K562 (cell line): ENCODE measurements at regions not wholly inside any gene's neighbourhood (a gene's known extent, or its start where the extent isn't known, plus 50 kb on each side); places are given as distances from the start of the nearest gene placed in this dataset.

Experiments used
- ATAC-seq: fragments of 200-7000 bp; cut with Tn5 transposase; 3 replicates; pipeline ENCODE4 v1.9.1; 2020; ENCODE audit warnings: moderate library complexity
- BruUV-seq: library from RNA; stranded (reverse); fragments of 400-500 nt; replicated peaks from 2 replicates; lab custom pipeline; 2021; lab: Mats Ljungman, UMichigan
- CTCF ChIA-PET: fragments of 300-600 bp; formaldehyde crosslinking; extraction: SDS; loops from one replicate; lab custom pipeline; 2021; ENCODE audit warnings: low intra/inter-chr PET ratio; lab: Yijun Ruan, JAX
- POLR2A ChIA-PET: fragments of 300-600, 350-650 bp; sonication (Branson Sonifier 250); formaldehyde crosslinking; extraction: SDS; loops from one replicate; lab custom pipeline; 2021; ENCODE audit warnings: antibody characterized with exemption, inconsistent platforms; lab: Yijun Ruan, JAX
- DNase-seq, 4 experiments: peaks; one replicate each; pipeline versions ENCODE4 v3.0.0 to v3.0.0-alpha.2; 2011 to 2018; ENCODE audit warnings: low spot score in 3 of 4, mixed read lengths in 3 of 4; ENCODE audit errors: extremely low read depth in 1 of 4
- FAIRE-seq: peaks from 2 replicates; lab custom pipeline; 2011; peaks lifted over from hg19 to GRCh38; lab: Jason Lieb, UNC
- H2AFZ ChIP-seq: 2 replicates; pipeline ENCODE4 v1.6.0; 2011; ENCODE audit warnings: low read depth, low read length, control low read depth, inconsistent platforms
- H3K27ac ChIP-seq: fragments of 200-600 bp; 3 replicates; pipeline ENCODE4 v1.8.0; 2011; ENCODE audit warnings: low read depth, mild to moderate bottlenecking, control low read depth, inconsistent platforms, low read length, moderate library complexity, mixed read lengths; ENCODE audit errors: extremely low read depth
- H3K27me3 ChIP-seq, 2 experiments: fragments of 300-600 bp in 1 of 2; 2 replicates in 1 of 2; 3 replicates in 1 of 2; pipeline versions ENCODE4 v1.6.0 to v1.8.0; 2011; ENCODE audit warnings: inconsistent platforms in 2 of 2, low read length in 2 of 2, mild to moderate bottlenecking in 1 of 2, mixed read lengths in 1 of 2, moderate library complexity in 1 of 2; ENCODE audit not compliant: control insufficient read depth in 2 of 2, insufficient read depth in 2 of 2
- H3K36me3 ChIP-seq: fragments of 300-600 bp; 3 replicates; pipeline ENCODE4 v1.8.0; 2011; ENCODE audit warnings: mild to moderate bottlenecking, low read length, inconsistent platforms; ENCODE audit not compliant: control insufficient read depth, insufficient read depth
- H3K4me1 ChIP-seq, 2 experiments: fragments of 200-600 bp in 1 of 2; replicated peaks in 1 of 2; 2 replicates in 1 of 2; 3 replicates in 1 of 2; pipeline versions ENCODE4 v1.5.1 to v1.8.0; 2011; ENCODE audit warnings: inconsistent platforms in 2 of 2, low read length in 2 of 2, mild to moderate bottlenecking in 1 of 2, mixed read lengths in 1 of 2, moderate library complexity in 1 of 2; ENCODE audit not compliant: control insufficient read depth in 2 of 2, insufficient read depth in 2 of 2
- H3K4me2 ChIP-seq: 2 replicates; pipeline ENCODE4 v1.6.1; 2011; ENCODE audit warnings: low read length, control low read depth, inconsistent platforms, mixed read lengths; ENCODE audit not compliant: insufficient read depth
- H3K4me3 ChIP-seq: fragments of 200-600 bp; sonication (generic), shearing (Covaris generic); 2 replicates; pipeline ENCODE4 v1.5.1; 2016; ENCODE audit warnings: control low read depth, inconsistent platforms
- H3K79me2 ChIP-seq: fragments of 200-600 bp; 3 replicates; pipeline ENCODE4 v1.8.0; 2011; ENCODE audit warnings: low read length, inconsistent platforms; ENCODE audit not compliant: control insufficient read depth, insufficient read depth
- H3K9ac ChIP-seq, 2 experiments: 2 replicates each; pipeline versions ENCODE4 v1.6.0 to v1.6.1; 2011; ENCODE audit warnings: low read depth in 2 of 2, low read length in 2 of 2, control low read depth in 1 of 2, inconsistent platforms in 1 of 2, mild to moderate bottlenecking in 1 of 2, mixed read lengths in 1 of 2; ENCODE audit not compliant: insufficient read depth in 1 of 2
- H3K9me1 ChIP-seq: one replicate; pipeline ENCODE4 v1.6.0; 2011; ENCODE audit warnings: inconsistent platforms, mild to moderate bottlenecking, low read length, moderate library complexity; ENCODE audit not compliant: control insufficient read depth, insufficient read depth
- H3K9me3 ChIP-seq: replicated peaks from 2 replicates; pipeline ENCODE4 v1.5.1; 2011; ENCODE audit warnings: low read depth, low read length, inconsistent platforms; ENCODE audit not compliant: control insufficient read depth, insufficient read depth
- H4K20me1 ChIP-seq: replicated peaks from 2 replicates; pipeline ENCODE4 v1.6.1; 2011; ENCODE audit warnings: low read length, inconsistent platforms, mixed read lengths; ENCODE audit not compliant: control insufficient read depth, insufficient read depth
- BHLHE40 ChIP-seq: IDR thresholded peaks from 2 replicates; pipeline ENCODE4 v1.6.1; 2011; ENCODE audit warnings: low read length, improper control_type of control experiment
- CBX8 ChIP-seq: fragments of 200-600 bp; sonication (generic); IDR thresholded peaks from 2 replicates; pipeline ENCODE4 v1.6.1; 2012; ENCODE audit warnings: borderline replicate concordance, mixed run types, low read depth, mild to moderate bottlenecking, moderate library complexity, mixed read lengths, low read length, control low read depth, inconsistent platforms; ENCODE audit not compliant: poor library complexity, severe bottlenecking; ENCODE audit errors: extremely low read depth
- CCNT2 ChIP-seq: IDR thresholded peaks from 2 replicates; pipeline ENCODE4 v1.6.1; 2011; ENCODE audit warnings: borderline replicate concordance, low read depth, mild to moderate bottlenecking, moderate library complexity, mixed read lengths, low read length; ENCODE audit not compliant: insufficient read length; ENCODE audit errors: extremely low read depth
- E2F1 ChIP-seq: sonication (generic); formaldehyde crosslinking; IDR thresholded peaks from 2 replicates; pipeline ENCODE4 v1.8.1; 2023; ENCODE audit warnings: mild to moderate bottlenecking, missing genetic modification reagents, moderate library complexity
- KLF6 ChIP-seq: fragments of 250-450 bp; sonication (Bioruptor Pico); IDR thresholded peaks from 2 replicates; pipeline ENCODE4 v1.4.0; 2020; ENCODE audit warnings: mild to moderate bottlenecking, moderate library complexity, borderline replicate concordance
- NR2C1 ChIP-seq, 2 experiments: fragments of 450-650 bp; IDR thresholded peaks; 2 replicates each; pipeline ENCODE4 v1.6.1; 2017; ENCODE audit warnings: mild to moderate bottlenecking in 2 of 2, antibody characterized with exemption in 1 of 2, inconsistent platforms in 1 of 2, missing compliant biosample characterization in 1 of 2, missing genetic modification characterization in 1 of 2
- PBX2 ChIP-seq, 2 experiments: IDR thresholded peaks in 1 of 2; conservative IDR thresholded peaks in 1 of 2; 2 replicates each; pipeline ENCODE4 v1.6.1; 2016; ENCODE audit warnings: low read depth in 2 of 2, mild to moderate bottlenecking in 1 of 2, missing compliant biosample characterization in 1 of 2, missing genetic modification characterization in 1 of 2, moderate library complexity in 1 of 2
- PTTG1 ChIP-seq: fragments of 450-650 bp; IDR thresholded peaks from 2 replicates; pipeline ENCODE4 v1.6.1; 2016; ENCODE audit warnings: low read depth, mild to moderate bottlenecking, missing genetic modification characterization, missing compliant biosample characterization
- RBM14 ChIP-seq: fragments of 200-400 bp; formaldehyde crosslinking; IDR thresholded peaks from 2 replicates; pipeline ENCODE4 v1.6.1; 2018; ENCODE audit warnings: low read depth, mild to moderate bottlenecking, low read length, moderate library complexity, borderline replicate concordance; ENCODE audit not compliant: insufficient read depth
- RFX7 ChIP-seq: fragments of 250-450 bp; sonication (Bioruptor Pico); IDR thresholded peaks from 2 replicates; pipeline ENCODE4 v1.5.1; 2021; ENCODE audit warnings: mild to moderate bottlenecking
- U2AF1 ChIP-seq: fragments of 200-400 bp; formaldehyde crosslinking; optimal IDR thresholded peaks from 2 replicates; pipeline ENCODE3; 2017; ENCODE audit warnings: mild to moderate bottlenecking, low read depth, low read length, moderate library complexity
- XRCC3 ChIP-seq: fragments of 450-650 bp; IDR thresholded peaks from 2 replicates; pipeline ENCODE4 v1.6.1; 2017; ENCODE audit warnings: mild to moderate bottlenecking, moderate library complexity
- YBX1 ChIP-seq: fragments of 450-650 bp; IDR thresholded peaks from 2 replicates; pipeline ENCODE4 v1.7.1; 2016; ENCODE audit warnings: mild to moderate bottlenecking
- ZNF277 ChIP-seq: fragments of 250-450 bp; sonication (Bioruptor Pico); IDR thresholded peaks from 2 replicates; pipeline ENCODE4 v1.8.0; 2022; ENCODE audit warnings: inconsistent platforms, mild to moderate bottlenecking, moderate library complexity, borderline replicate concordance
- ZNF449 ChIP-seq: fragments of 250-450 bp; sonication (Bioruptor Pico); IDR thresholded peaks from 2 replicates; pipeline ENCODE4 v1.8.0; 2022; ENCODE audit warnings: moderate library complexity, mild to moderate bottlenecking, inconsistent platforms
- WGBS: fragments of 100-300 bp; shearing (Covaris generic); methylation state at CpG from one replicate; pipeline ENCODE4 v1.1.6; 2016; ENCODE audit warnings: low coverage, mixed read lengths; ENCODE audit not compliant: insufficient coverage; ENCODE audit errors: missing lambda C conversion rate; 5-methylcytosine and 5-hydroxymethylcytosine counted together
- in situ Hi-C: fragments of 300-500 bp; cut with MboI; formaldehyde crosslinking; loops from 4 replicates; pipeline ENCODE4 v1.15.0; 2018; ENCODE audit warnings: inconsistent platforms, mixed read lengths
- intact Hi-C: fragments of 100-400 bp; cut with micrococcal nuclease; formaldehyde crosslinking; loops from 2 replicates; pipeline ENCODE4 v1.14.2; 2022

GRCh38 chr5:174359071-174359470 lies 313.6 kb downstream of the NSG2 start:
- Histone ChIP-seq H3K36me3 (no peaks in the 10 kb centered on the region), H3K4me3 (no peak overlapping the region), H3K9ac (no peak overlapping the region), H3K9me1 (no peaks in the 10 kb centered on the region), H3K79me2 (no peaks in the 10 kb centered on the region), H3K27me3 (no peaks in the 10 kb centered on the region; a peak in 1 of 5 replicates), H3K27ac (no peak overlapping the region), H2AFZ (no peak overlapping the region), H3K9me3 (peaks cover 5% of the 10 kb centered on the region; the same call in 1 of the 2 replicates), H3K4me2 (no peak overlapping the region), H3K4me1 (no peaks in the 10 kb centered on the region; a peak in 1 of 5 replicates), H4K20me1 (no peaks in the 10 kb centered on the region)
- BruUV-seq, result no TSS peak
- intact Hi-C loops (no loop called here), in situ Hi-C loops (no loop called here)
- 2% methylated on average over 4 of the region's 4 CpGs for WGBS
- FAIRE-seq, result no peak
- DNase-seq, result no peak
- POLR2A ChIA-PET, result interaction anchor here (0.6 to 0.7 kb wide), 2 partner anchors 8 to 171 kb away, joined by 3 read pairs; no protein-coding TSS in a partner anchor
- CTCF ChIA-PET, result no interaction called here
- ATAC-seq, result no peak
- no peak for TF ChIP-seq XRCC3
- TF ChIP-seq CCNT2, result no peak
- TF ChIP-seq CBX8, result no peak
- TF ChIP-seq ZNF449 (CRISPR knock-in tag), result no peak
- no peak for TF ChIP-seq NR2C1 (IDR thresholded peaks at IDR 0.05)
- no peak for TF ChIP-seq NR2C1 (tag; IDR thresholded peaks at IDR 0.05)
- no peak for TF ChIP-seq RFX7 (CRISPR knock-in tag)
- TF ChIP-seq U2AF1, result no peak
- TF ChIP-seq KLF6 (CRISPR knock-in tag), result no peak
- TF ChIP-seq PTTG1 (tag), result no peak
- no peak for TF ChIP-seq RBM14
- TF ChIP-seq PBX2 (CRISPR knock-in tag; IDR thresholded peaks at IDR 0.05; ENCODE audit: low read depth), result no peak
- no peak for TF ChIP-seq PBX2 (tag; conservative IDR thresholded peaks at IDR 0.05; ENCODE audit: low read depth)
- TF ChIP-seq E2F1 (CRISPR knock-in tag), result no peak
- no peak for TF ChIP-seq YBX1
- no peak for TF ChIP-seq ZNF277 (CRISPR knock-in tag)
- TF ChIP-seq BHLHE40, result no peak
